NCI-H1105 (cell line): ENCODE measurements at regions not wholly inside any gene's neighbourhood (a gene's known extent, or its start where the extent isn't known, plus 50 kb on each side); places are given as distances from the start of the nearest gene placed in this dataset.

Source experiments
- DNase-seq: peaks from one replicate; lab custom pipeline; 2025; lab: John Stamatoyannopoulos, UW

DNA sequence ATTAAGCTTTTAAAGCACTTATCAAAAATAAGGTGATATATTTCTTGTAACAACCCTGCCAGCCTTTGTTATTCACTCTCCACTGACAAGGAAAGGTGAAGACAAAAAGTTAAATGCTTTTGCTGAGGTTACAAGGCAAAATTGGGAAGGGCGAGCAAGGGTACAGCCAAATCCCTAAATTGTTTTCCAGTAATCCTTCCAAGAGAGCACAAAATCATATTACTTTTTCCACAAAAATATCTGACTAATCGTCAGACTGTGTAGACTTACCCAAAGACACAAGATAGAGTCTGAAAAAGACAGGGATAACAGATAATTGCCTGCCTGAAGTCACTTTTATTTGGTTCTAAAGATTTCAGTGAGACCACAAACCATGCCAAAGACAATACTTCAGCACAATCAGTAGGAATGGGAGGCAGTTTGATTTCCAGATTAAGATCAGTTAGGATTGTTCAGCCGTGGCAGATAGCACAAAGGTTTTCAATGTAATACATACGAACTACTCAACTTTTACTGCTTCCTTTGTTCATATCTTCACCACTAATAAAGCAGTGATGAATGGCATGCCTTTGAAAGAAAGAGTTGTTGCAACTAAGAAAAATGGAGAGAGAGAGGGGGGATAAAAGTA, 383.8 kb upstream of the TUSC1 start:
- no peak for DNase-seq

DNA sequence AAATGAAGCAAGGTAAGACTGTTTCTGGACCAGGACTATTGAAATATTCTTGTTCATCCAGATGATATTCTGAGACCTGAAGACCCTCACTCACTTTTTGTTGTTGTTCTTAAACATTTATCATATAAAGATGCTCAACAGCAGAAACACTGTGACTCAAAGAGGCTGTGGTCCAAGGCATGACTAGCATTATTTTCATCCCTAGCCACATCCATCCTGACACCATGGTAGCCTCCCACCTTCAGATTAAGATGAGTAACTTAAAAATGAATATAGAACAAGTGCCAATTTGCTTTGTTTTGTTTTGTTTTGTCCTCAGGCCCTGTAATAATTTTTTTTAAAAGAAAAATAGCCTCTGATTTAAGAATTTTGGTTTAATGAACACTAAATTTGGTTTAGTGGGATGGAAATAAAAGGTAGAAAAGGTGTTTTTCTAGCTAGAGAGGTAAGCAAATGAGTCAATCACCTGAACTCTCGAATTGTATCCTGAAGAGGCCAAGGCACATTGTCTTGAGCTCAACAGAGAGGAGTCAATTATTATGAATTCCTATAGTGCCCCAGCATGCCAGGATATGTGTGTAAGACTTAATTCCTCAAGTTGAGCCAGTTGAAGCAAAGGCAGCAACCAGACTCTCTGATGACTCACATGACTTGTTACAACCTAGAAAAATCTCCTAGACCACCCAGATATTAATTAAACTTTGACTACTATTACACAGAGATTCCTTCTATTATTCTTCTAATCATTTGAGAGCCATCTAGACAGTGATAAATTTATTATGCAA, 380.1 kb upstream of the TUSC1 start:
- no peak for DNase-seq

DNA sequence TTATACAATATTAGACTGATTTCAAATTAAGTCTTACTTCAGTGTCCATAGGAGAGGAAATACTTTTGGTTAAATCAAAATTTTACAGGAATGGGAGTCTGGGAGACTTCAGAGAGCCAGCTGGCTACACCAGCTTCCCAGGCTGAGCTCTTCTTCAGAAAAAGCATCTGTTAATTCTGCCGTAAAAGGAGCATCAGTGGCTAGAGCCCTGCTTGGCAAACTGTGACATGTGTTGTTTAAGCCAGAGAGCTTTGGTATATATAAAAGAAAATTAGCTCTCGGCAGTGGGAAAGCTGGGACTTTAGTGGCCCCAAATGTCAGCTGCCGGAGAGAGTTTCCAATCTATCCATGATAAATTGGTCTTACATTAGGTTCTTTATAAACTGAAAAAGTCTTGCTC, 378.8 kb upstream of the TUSC1 start:
- no peak for DNase-seq

DNA sequence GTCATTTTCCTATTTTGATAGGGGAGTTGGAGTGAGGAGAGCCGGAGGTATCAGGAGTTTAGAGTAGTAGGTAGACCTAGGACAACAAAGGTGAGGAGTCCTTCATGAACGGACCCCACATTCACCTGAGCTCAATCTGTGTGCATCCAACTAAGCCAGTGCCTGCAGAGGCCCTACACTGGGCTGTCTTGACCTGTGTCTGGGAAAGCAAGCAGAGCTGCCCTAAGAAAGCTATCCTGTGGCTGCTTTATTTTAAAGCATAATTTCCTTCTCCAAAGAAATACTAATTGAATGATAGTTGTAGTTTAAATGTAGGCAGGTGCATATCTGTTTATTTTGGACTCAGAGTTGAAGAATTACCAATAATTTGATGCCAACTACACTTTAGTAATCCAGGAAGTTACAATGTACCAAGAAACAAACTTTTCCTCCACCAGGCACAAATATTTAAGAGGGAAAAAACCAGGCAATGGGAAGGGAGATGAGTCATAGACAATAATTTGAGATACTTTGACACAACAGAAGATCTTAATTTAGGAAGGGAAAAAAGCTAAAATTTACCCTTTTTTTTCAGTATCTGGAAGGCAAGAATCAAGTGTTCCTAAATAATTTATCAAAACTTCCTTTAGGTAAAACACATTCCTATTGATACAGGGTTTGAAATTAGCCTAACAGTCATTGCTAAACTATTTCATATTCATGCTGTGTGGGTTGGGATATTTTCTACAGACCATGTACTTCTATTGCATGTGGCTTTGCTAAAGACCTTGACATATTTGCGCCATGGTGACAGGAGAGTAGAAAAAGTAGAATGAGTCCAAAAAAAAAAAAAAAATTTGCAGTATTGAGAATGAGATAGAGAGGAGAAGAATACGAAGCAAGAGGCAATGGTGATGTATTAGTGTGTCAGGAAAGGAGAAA, 376.6 kb upstream of the TUSC1 start:
- DNase-seq = no peak

DNA sequence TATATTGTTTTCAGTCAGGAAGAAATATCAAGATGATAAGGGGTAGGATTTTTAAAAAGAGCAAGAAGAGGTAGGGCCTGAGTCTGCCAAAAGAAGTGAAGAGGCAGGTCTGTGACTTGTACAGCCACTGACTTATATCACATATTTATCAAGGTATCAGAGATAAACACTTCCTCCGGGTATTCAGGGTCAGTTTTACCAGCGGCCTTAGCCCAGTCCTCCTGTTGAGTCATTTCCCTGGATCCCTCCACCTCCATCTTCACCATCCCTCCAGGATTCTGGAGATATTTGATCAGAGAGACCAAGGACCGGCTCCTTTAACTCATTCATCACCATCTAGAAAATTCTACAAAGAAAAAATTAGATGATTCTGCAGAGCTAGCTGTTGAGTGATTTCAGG, 375.7 kb upstream of the TUSC1 start:
- no peak for DNase-seq

DNA sequence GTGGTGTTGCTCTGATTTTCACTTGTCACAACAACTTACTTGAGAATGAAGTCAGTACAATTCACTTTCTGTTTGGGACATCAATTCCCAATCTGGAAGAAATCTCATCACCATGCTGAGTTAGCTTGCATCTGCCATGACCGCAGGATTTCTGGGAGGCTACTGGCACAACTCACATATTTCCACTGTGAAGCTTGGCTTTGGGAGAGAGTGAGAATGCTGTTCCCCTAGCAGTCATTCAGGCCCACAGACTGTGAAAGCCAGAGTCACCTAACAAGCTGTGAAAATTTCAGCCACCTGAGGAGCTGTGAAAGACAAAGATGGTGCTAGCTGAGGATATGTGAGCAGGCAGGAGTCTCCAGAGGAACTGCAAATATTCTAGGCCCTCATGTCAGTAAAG, 365.2 kb upstream of the TUSC1 start:
- no peak for DNase-seq

DNA sequence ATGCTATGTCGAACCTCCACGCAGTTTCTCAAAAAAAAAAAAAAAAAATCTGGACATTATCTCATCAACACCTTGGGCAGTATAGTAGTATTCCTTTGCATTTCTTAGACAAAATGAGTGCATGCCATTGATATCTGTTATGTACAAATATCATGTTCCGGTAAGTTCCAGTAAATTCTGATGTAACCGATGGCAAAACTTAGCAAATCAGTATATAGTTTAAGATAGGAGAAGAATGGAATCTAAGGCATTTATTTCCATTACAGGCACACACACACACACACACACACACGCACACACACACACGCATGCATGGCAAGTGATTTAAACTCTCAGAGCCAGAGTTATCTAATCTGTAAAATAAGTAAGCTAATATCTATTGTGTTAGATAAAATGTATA, 356.5 kb upstream of the TUSC1 start:
- no peak for DNase-seq

DNA sequence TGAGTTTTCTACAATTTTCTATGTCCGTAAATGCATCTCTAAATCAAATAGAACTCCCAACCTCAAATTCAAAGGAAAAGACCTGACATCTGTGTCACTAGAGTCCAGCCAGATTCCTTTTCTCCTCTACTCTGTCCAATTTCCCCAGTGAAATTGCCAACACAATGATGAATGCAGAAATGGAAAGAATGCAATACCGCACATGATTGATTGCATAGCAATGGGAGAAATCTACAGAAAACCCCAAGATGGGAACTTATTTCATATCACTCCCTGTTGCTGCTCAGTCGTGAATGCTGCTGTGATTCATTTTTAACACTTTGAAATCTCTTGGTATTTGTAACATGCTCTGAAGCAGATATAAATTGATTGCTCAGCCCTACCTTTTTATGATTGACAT, 355.1 kb upstream of the TUSC1 start:
- no peak for DNase-seq

DNA sequence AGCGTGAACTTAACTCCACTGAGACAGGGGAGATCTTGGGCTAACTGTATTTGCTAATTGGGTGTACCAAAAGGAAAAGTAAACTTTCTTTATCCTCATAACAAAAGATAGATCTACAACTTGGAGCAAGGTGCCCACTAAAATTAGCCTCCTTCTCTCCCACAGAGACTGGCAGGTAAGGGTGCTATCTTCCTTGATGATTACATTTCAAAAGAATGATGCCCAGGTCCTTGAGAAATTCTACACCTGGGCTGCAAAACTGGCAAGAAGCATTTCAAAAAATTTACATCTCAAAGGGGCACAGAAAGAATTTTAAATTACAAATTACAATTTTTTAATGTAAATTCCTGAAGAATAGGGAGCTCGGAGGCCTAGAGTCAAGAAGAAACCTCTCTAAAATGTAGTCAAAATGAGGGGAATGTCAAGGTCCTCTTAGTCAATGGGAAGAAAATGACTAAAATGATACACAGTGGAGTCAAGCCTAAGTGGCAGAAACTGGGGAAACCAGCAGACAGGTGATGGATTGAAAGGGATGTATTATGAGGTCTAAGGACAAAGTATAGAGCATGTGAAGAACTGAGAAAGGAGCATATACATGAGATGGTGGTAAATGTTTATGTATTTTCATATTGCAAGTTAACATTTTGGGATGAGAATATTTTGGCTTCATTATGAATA, 348.3 kb upstream of the TUSC1 start:
- no peak for DNase-seq

DNA sequence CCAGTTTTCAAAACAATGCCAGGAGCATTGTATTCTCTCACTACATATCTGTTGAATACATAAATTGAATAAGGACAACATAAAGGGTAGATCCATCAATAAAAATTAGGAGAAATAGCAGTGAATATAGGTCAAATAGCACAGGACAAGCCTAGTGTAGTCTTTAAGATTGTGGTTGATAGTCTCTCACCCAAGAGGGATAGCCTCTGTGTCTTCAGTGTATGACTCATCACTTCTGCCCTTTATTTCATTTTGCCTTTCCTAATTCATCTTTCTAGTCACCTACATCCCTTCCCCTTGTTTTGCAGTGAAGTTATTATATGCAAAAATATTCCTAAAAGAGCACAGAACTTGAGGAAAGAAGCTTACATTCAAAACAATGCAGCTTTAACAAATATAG, 335.0 kb upstream of the TUSC1 start:
- DNase-seq = no peak

DNA sequence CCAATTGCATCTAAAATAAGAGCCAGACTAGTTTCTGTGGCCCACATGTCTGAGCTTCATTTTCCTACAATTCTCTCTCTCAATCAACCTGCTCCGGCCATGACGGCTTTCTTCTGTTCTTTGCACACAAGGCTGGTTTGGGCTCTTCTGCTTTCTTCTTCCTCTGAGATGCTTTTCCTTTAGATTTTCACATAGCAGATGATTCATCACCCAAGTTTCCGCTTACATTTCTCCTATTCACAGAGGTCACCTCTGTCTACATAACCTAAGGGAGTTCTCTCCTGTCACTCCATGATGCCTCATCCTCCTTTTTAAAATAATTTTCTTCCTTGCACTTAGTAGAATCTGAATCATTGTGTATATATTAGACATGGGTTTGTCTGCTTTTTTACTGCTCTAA, 334.6 kb upstream of the TUSC1 start:
- DNase-seq = no peak

DNA sequence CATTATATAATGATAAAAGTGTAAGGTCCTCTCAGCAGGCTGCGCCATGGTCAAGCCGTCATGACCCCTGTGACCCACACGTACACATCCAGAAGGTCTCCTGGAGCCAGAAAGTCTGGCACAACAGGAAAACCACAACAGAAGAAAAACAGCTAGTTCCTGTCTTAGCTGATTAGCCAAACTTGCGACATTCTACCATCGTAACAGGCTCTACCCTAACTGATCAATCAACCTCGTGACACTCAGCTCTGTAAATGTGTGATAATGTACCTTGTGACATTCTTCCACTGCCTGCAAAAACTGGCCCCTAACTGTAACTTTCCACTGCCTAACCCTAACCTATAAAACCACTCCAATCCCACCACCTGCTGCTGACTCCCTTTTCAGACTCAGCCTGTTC, 316.4 kb upstream of the TUSC1 start:
- no peak for DNase-seq

DNA sequence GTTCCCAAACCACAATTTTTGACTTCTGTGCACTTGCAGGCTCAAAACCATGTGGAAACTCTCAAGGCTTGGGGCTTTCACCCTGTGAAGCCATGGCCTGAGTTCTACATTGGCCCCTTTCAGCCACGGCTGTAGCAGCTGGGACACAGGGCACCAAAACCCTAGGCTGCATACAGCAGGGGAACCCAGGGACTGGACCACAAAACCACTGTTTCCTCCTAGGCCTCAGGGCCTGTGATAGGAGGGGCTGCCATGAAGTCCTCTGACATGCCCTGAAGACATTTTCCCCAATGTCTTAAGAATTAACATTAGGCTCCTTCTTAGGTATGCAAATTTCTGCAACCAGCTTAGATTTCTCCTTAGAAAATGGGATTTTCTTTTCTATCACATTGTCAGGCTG, 312.1 kb upstream of the TUSC1 start:
- DNase-seq = no peak

DNA sequence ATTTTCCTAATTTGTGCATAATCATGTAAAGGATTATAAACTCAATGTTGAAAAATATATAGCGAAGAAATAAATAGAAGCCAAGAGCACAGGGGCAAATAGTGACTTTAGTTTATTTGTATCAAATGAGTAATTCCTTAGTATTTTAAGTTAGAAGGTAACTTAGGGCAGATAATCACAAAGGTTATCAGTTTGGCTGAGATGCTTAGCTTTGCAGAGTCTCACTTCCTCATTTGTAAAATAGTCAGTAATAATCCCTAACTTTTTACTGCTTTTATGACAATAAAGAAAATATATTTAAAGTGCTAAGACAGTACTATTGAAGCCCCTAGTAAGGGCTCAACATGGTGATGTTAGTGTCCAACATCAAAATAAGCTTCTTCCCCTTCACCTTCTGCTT, 297.4 kb upstream of the TUSC1 start:
- DNase-seq = no peak

DNA sequence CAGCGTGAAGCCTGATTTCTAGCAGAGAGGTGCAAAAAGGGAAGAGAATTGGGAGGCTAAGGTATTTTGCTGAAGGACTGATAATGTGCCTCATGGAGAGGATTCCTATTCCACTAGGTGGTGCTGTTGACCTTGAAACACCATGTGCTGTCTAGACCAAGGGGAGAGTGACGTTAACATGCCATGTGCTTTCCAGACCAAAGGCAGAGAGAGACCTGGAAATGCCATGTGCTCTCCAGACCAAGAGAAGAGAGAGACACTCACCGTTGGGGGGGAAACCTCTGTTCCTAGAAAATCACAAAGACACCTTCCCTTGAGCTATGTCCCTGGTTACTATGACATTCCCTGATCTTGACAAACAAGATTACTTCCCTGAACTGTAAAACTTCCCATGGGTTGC, 286.0 kb upstream of the TUSC1 start:
- DNase-seq = no peak

DNA sequence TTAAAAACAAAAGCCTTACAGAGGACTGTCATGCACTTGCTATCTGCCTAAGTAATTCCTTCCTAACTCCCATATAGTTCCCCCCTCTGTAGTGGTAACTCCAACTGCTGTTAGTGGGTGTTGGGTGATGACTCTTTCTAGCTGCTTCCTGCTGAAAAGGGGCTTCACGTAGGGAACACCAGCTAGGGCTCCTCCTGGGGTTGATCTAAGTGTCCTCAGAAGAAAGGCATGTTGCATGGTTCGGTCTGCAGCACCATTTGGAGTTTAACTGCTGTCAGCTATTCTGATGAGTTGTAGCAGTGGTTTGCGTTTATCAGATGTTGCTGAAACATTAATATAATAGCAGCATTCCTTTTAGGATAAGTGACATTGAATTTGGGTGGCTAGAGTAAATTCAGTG, 281.9 kb upstream of the TUSC1 start:
- no peak for DNase-seq

DNA sequence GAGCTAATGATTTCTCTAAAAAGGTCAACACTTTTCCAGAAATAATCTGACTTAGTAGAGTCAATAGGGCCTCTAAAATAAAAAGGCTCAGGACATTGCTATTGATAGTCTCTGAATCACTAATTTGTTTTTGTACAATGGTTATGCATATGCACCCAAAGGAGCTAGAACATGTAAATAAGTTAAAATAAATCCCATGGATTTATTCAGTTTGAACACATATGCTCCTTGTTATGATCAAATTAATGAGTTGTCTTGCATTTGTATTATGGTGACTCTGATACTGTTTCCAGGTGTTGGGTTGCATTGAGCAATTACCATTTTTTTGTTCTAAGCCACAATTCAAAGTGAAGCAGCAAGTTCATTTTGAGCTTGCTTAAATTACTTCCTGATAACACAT, 276.0 kb upstream of the TUSC1 start:
- DNase-seq = no peak

DNA sequence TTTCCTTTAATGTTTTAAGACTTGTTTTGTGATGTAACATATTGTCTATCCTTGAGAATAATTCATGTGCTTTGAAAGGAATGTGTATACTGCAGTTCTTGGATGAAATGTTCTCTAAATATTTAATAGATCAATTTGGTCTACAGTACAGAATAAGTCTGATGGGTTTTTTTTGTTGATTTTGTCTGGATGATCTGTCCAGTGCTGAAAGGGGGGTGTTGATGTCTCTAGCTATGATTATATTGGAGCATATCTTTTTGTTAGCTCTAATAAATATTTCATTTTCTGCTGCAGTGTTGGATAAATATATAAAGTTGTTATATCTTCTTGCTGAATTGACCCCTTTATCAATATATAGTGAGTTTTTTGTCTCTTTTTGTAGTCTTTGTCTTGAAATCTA, 269.9 kb upstream of the TUSC1 start:
- no peak for DNase-seq

DNA sequence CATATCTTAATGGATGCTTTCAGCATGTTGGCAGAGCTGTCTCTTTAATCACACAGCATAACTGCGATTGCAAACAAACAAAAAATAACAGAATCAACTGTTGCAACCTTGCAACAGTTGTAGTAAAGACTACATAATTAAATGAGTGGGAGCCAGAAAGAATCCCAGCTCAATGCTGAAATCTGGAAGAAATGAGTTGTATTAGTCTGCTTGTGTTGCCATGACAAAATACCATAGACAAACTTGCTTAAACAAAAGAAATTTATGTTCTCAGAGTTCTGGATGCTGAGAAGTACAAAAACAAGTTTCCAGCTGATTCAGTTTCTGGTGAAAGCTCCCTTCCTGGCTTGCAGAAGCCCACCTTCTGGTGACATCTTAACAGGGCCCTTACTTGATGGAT, 260.9 kb upstream of the TUSC1 start:
- DNase-seq = no peak

DNA sequence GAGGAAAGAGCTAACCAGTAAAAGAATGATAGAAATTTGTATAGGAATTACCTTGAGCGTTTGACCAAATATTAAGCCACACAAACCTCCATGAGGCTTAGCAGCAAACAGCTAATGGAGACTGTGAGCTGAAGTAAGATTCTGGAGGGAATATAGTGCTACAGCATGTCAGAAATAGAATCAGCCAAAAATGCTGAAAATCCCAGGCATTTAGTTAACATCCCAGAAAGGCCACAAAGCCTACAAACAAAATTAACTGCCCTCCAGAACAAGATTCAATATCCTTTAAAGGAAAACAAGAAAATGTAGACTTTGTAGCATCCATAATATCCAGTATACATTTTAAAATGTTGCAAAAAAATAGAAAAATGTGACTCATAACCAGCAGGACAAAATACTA, 257.8 kb upstream of the TUSC1 start:
- no peak for DNase-seq

DNA sequence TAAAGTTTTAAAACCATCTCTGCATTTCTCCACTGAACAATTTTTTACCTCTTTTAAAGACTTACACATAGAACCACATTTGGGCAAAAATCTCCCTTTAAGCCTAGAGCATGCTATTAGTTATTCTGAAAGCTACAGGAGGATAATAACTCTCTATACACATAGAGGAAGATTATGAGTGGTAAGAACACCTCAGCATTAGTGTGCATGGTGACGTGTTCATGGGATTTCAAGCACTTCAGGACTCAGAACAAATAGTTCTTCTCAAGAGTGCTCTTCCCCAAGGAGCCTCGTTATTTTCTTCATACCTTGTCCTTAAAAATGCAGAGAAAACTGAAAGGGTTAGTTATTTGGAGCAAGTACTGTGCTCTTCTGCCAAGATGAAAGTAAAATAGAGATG, 256.9 kb upstream of the TUSC1 start:
- no peak for DNase-seq

DNA sequence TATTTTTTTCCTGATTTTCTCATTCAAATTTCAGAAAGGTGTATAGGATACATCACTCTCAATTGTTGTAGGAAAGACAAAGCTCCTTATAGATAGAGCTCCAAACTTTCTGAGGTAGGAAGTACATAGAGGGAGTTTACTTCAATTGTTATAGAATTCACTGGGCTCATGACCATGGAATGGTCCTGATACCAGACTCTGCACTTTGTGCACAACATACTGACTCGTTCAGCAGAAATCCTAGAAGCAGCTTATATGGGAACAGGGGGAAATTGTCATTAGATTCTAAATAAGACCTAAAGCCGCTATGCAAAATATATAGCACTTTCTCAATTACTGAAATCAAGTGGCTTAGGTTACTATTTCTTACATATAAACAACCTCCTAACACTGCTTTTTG, 240.5 kb upstream of the TUSC1 start:
- no peak for DNase-seq
